GM18498 (cell line): ENCODE measurements at regions not wholly inside any gene's neighbourhood (a gene's known extent, or its start where the extent isn't known, plus 50 kb on each side); places are given as distances from the start of the nearest gene placed in this dataset.

Experiments
- ATAC-seq: cut with Tn5 transposase; IDR thresholded peaks from one replicate; pipeline ENCODE4 v1.9.1; 2021; ENCODE audit warnings: mild to moderate bottlenecking, moderate library complexity; ENCODE audit not compliant: unreplicated experiment

DNA sequence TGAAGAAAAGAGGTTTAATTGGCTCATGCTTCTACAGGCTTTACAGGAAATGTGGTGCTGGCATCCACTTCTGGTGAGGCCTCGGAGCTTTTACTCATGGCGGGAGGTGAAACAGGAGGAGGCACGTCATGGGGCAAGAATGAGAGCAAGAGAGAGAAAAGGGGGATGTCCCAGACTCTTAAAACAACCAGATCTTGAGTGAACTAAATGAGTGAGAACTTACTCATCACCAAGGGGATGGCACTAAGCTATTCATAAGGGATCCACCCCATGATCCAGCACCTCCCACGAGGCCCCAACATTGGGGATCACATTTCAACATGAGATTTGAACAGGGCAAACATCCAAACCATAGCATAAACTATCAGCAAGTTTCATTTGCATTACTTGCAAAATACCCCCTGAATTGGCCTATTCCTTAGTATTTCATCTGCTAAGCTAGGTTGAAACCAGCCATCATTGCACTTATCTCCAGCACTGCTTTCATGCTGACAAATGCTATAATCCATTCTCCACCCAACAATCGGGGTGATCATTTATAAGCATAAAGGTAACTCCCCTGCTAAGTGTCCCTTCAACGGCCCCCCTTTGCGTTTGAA is 179.0 kb downstream of the NOC3L start:
- ATAC-seq: no peak

GRCh38 chr10:94186722-94187121 is 176.0 kb downstream of the NOC3L start:
- ATAC-seq: no peak

GRCh38 chr10:94192333-94192732 is 170.4 kb downstream of the NOC3L start:
- ATAC-seq: no peak

DNA sequence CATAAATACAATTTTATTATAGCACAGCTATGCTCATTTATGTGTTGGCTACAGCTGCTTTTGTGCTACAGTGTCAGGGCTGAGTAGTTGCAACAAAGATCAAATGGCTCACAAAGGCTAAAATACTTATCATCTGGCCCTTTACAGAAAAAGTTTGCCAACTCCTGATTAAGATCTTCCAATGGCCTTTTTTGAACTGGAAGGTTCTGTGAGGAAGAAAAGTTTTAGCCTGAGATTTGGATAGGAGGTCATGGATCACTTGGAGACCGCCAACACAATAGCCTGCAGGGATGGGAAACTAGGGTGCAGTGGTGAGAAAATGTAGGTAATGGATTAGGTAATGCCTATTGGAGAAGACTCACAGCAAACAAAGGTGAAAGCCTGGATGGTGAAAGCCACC is 169.8 kb downstream of the NOC3L start:
- no peak for ATAC-seq

- ATAC-seq: no peak
These were observed 169.2 kb downstream of the NOC3L start for GRCh38 chr10:94193466-94193924.

DNA sequence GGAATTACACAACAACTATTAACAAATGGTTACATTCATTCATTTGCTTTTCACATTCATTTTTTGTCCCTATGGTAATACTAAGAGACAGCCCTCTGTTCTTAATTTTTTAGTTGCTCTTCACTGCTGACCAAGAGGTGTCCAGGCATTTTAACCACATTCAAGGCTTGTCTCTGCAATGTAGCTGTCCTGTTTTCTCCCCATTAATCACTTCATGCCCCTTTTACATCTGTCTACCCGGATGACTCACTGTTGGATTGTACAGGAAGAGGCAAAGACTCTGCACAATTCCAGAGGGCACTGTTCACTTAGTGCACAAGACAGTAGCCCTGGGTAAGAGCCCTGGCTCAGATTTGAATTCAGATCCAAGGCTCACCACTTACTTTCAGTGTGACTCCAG is 168.5 kb downstream of the NOC3L start:
- ATAC-seq: no peak

- ATAC-seq: no peak
These were observed 165.5 kb downstream of the NOC3L start for GRCh38 chr10:94197241-94197640.

- no peak for ATAC-seq
These were observed 164.4 kb downstream of the NOC3L start for GRCh38 chr10:94198324-94198723.

DNA sequence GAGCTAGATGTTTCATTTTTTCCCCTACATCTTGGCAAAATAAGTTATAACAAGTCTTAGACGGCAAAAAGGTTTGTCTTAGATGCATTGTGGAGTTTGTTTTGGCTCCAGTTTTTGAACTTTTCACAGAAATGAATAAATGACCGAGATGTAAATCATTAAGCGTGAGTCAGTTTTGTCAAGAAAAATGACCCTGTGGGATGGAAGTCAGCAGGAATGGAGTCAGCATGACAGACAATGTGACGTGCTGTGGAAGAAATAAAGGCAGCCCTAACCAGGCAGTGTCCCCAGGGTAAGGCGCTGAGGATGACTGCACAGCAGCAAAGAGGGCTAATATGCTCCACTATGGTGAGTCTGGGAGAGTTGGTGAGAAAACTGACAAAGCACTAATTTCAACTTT is 163.2 kb downstream of the NOC3L start:
- no peak for ATAC-seq

GRCh38 chr10:94200146-94200837 is 162.4 kb downstream of the NOC3L start:
- no peak for ATAC-seq

- no peak for ATAC-seq
These were observed 157.3 kb downstream of the NOC3L start for GRCh38 chr10:94205396-94205831.

DNA sequence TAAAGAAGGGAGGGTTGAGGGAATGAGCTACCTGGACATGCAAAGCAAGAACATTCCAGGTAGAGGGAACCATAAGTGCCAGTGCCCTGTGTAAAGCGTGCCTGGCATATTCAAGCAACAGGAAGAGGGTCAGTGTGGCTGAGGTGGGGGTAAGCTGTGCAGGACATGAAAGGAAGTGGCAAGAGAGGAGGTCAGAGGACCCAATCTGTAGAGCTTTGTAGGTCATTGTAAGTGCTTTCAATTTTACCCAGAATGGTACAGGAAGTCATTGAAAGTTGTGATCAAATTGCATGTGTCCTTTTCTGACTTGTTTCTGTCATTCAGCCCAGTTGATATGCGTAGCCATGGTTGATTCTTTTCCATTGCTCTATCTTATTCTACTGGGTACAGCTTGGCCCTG is 156.6 kb downstream of the NOC3L start:
- ATAC-seq: no peak

- ATAC-seq: no peak
These were observed 154.4 kb downstream of the NOC3L start for GRCh38 chr10:94208315-94208714.

GRCh38 chr10:94210440-94211168 is 152.1 kb downstream of the NOC3L start:
- ATAC-seq: no peak

DNA sequence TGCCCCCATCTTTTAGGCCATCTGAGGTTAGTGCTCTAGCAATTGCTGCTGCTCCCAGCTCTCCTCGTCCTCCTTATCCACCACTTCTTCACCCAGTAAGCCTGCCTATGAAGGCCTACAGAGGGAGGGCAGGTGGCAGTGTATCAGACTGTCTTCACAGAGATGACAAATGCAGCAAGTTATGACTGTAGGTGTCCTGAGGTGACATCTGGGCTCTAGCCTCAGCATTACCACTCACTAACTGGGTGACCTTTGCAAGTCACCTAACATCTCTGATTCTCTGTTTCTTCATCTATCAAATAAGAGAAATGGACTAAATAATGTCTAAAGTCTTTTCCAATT is 151.6 kb downstream of the NOC3L start:
- no peak for ATAC-seq

GRCh38 chr10:94213001-94213530 is 149.7 kb downstream of the NOC3L start:
- ATAC-seq: no peak

GRCh38 chr10:94213980-94214379 is 148.8 kb downstream of the NOC3L start:
- ATAC-seq: no peak

DNA sequence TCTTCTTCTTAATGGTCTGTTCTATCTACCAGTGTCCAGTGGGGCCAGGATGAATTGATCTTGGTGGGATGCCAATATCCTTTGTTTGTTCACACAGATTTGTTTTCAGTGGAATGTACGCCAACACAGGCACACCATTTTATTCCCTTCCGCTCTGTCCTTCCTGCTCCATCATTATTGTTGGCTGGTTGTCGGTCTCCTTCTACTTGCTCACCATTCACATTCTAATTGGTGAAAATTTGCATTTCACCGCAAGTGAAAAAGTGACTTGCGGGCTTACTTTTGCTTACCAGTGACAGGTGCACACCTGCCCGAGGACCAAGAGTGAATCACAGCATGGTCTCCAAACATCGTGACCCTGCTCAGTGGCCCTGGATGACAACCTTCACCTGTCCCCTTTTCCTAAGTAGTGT is 148.3 kb downstream of the NOC3L start:
- no peak for ATAC-seq

GRCh38 chr10:94216201-94216600 is 146.5 kb downstream of the NOC3L start:
- no peak for ATAC-seq

DNA sequence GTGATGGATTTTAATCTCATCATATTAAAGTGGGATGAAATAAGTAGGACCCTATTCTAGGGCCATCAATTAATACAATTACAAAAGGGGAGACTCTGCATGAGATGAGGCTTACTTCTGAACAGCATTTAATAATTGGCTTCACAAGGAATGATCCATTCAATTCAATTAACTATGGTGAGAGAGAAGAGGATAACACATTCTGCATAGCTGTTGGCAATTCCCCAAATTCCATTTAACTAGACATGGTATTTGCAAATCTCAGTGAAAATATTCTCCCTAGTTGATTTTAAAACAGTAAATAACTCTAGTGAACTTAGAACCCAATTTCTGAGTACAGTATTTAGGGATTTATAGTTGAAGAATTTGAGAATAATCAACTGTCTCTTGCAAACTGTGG is 145.3 kb downstream of the NOC3L start:
- ATAC-seq: no peak

DNA sequence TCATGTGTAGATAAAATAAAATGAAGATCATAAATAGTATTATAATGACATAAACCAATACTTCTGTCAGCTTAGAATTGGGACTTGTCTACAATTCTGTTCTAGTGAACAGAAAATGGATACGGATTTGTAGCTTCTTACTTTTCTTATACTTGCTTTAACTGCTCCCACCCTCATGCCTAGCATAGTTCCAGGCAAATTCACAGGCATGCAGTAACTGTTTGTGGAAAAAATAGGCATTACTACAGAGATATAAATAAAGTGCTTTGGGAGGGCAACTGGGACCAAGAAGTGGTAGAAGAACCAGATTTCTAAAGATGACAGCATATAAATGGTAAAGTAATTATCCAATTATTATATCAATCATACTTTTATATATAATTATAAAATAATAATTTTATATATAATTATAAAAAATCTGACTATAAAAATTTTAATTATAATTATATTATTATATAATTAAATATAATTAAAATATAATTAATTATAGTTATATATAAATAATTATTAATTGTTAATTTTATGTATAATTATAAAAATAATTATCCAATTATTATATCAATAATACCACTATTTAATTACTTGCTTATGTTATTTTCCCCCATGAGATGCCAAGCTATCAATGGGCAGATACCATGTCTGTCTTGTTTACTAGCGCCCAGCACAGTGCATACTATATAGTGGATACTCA is 144.1 kb downstream of the NOC3L start:
- no peak for ATAC-seq
